Dendritic cell treated with granulocyte-macrophage colony-stimulating factor and Interleukin-4, amounts not matched to agents 40 ng/mL and 50 ng/mL, for 4 days (primary cell): ENCODE measurements at regions not wholly inside any gene's neighbourhood (a gene's known extent, or its start where the extent isn't known, plus 50 kb on each side); places are given as distances from the start of the nearest gene placed in this dataset.

Experiments used
- H3K27ac Mint-ChIP-seq: one replicate; pipeline ENCODE4 v1.8.0; 2022; ENCODE audit warnings: mild to moderate bottlenecking, mixed read lengths
- H3K27me3 Mint-ChIP-seq: one replicate; pipeline ENCODE4 v1.8.0; 2022; ENCODE audit warnings: mild to moderate bottlenecking, mixed read lengths
- H3K36me3 Mint-ChIP-seq: one replicate; pipeline ENCODE4 v1.8.0; 2022; ENCODE audit warnings: low read depth, mixed read lengths
- H3K4me1 Mint-ChIP-seq: one replicate; pipeline ENCODE4 v1.8.0; 2022; ENCODE audit warnings: low read depth, mixed read lengths
- H3K4me3 Mint-ChIP-seq: one replicate; pipeline ENCODE4 v1.8.0; 2022; ENCODE audit warnings: mild to moderate bottlenecking, moderate library complexity, mixed read lengths
- H3K9me3 Mint-ChIP-seq: one replicate; pipeline ENCODE4 v1.8.0; 2022; ENCODE audit warnings: mixed read lengths
- intact Hi-C: fragments of 100-400 bp; cut with micrococcal nuclease; formaldehyde crosslinking; loops from one replicate; pipeline ENCODE4 v1.15.0; 2022

DNA sequence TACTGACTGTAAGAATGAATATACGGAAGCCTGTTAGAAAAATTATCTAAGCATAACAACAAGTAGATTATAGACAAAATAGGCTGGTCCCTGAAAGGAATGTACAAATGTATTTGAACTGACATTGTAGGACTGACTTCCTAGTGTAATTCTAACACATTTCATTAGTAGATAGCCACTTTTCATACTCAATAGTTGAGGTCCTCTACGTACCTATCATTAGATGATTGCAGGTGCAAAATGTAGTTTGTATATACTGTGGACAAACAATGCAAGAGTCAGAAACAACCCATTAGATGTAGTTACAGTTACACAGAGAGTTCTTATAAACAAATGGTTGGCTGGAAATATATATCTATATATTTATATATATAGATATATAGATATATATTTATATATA lies 402.3 kb upstream of the SLITRK6 start:
- Mint-ChIP-seq H3K4me3 (no peak overlapping the region), H3K36me3 (no peaks in the 10 kb centered on the region), H3K27ac (no peak overlapping the region), H3K9me3 (no peaks in the 10 kb centered on the region), H3K4me1 (no peaks in the 10 kb centered on the region), H3K27me3 (no peaks in the 10 kb centered on the region)
- intact Hi-C loops, result no loop called here

DNA sequence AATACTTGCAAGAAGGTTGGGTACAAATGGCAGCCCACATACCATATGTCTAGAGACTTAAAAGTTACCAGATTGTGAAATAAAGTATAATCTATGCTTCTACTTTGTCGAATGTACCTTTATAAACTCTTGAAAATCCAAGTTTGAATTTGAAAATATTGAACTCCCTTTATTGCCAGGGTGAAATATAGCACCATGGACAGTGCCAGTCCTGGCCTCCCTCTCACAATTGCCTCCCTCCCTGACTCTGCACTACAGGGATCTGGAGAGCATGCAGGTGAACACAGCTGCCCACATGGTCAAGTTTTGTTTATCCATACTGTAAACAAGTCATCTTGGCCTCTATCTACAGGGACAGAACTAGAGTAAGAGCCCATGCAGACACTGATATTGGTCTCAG lies 394.1 kb upstream of the SLITRK6 start:
- H3K9me3 Mint-ChIP-seq, result peaks cover 24% of the 10 kb centered on the region
- H3K27me3 Mint-ChIP-seq, result no peaks in the 10 kb centered on the region
- no peak overlapping the region for H3K27ac Mint-ChIP-seq
- intact Hi-C loops, result no loop called here
- H3K4me3 Mint-ChIP-seq, result no peak overlapping the region
- no peaks in the 10 kb centered on the region for H3K4me1 Mint-ChIP-seq
- H3K36me3 Mint-ChIP-seq, result no peaks in the 10 kb centered on the region

- H3K27ac Mint-ChIP-seq, result no peak overlapping the region
- H3K27me3 Mint-ChIP-seq, result no peaks in the 10 kb centered on the region
- intact Hi-C loops, result no loop called here
- H3K9me3 Mint-ChIP-seq, result peaks cover 70% of the 10 kb centered on the region
- H3K36me3 Mint-ChIP-seq, result no peaks in the 10 kb centered on the region
- H3K4me1 Mint-ChIP-seq, result no peaks in the 10 kb centered on the region
- no peak overlapping the region for H3K4me3 Mint-ChIP-seq
These were observed 389.0 kb upstream of the SLITRK6 start for GRCh38 chr13:86188170-86188569.

DNA sequence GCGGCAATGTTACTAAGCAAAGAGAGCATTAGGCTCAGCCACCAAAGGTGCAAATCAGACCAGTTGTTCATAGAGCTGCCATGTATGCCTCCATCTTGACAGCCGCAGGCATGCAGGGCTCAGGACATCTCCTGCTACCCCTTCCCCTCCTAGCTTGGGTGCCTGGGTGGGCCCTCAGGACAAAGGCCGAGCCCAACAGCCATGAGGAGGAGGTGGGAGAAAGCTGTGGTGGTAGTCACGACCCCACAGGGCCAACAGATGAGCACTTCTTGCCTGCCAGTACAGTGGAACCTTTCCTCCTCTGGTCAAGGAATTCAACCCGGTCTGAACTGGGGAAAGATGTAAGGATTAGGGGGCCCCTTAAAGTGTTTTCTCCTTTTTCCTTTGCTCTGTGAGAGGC lies 386.4 kb upstream of the SLITRK6 start:
- Mint-ChIP-seq H3K27ac (no peak overlapping the region), H3K9me3 (peaks cover 85% of the 10 kb centered on the region), H3K4me1 (no peaks in the 10 kb centered on the region), H3K27me3 (no peaks in the 10 kb centered on the region), H3K4me3 (no peak overlapping the region), H3K36me3 (no peaks in the 10 kb centered on the region)
- intact Hi-C loops, result no loop called here

GRCh38 chr13:86185107-86185506 lies 385.9 kb upstream of the SLITRK6 start:
- Mint-ChIP-seq H3K4me1 (no peaks in the 10 kb centered on the region), H3K36me3 (no peaks in the 10 kb centered on the region), H3K4me3 (no peak overlapping the region), H3K27me3 (no peaks in the 10 kb centered on the region), H3K27ac (no peak overlapping the region), H3K9me3 (peaks cover 79% of the 10 kb centered on the region)
- intact Hi-C loops, result no loop called here

DNA sequence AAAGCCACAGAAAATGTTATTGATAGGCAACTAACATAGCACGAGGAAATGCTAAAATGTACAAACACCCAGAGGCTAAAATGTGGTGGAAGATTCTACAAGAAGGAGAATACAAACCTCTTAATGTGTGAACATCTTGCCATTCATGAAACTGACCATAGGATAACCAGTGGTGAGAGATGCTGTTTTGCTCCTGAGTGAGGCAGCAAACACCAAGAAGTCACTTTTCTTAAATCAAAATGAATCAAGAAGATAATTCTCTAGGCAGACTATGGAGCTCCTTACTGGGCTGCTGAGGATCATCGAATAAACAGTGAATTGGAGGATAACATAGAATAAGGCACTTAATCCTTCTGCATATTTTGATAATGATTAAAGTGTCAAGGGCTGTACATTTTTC lies 375.4 kb upstream of the SLITRK6 start:
- H3K4me1 Mint-ChIP-seq, result no peaks in the 10 kb centered on the region
- no peaks in the 10 kb centered on the region for H3K36me3 Mint-ChIP-seq
- H3K9me3 Mint-ChIP-seq, result peaks cover 8% of the 10 kb centered on the region
- H3K4me3 Mint-ChIP-seq, result no peak overlapping the region
- intact Hi-C loops, result no loop called here
- no peaks in the 10 kb centered on the region for H3K27me3 Mint-ChIP-seq
- H3K27ac Mint-ChIP-seq, result no peak overlapping the region

GRCh38 chr13:86172961-86173360 lies 373.7 kb upstream of the SLITRK6 start:
- intact Hi-C loops, result no loop called here
- Mint-ChIP-seq H3K36me3 (no peaks in the 10 kb centered on the region), H3K27me3 (no peaks in the 10 kb centered on the region), H3K4me3 (no peak overlapping the region), H3K4me1 (no peaks in the 10 kb centered on the region), H3K9me3 (peaks cover 8% of the 10 kb centered on the region), H3K27ac (no peak overlapping the region)

GRCh38 chr13:86161257-86161656 lies 362.0 kb upstream of the SLITRK6 start:
- Mint-ChIP-seq H3K9me3 (no peaks in the 10 kb centered on the region), H3K4me1 (no peaks in the 10 kb centered on the region), H3K36me3 (no peaks in the 10 kb centered on the region), H3K27ac (no peak overlapping the region), H3K4me3 (no peak overlapping the region), H3K27me3 (no peaks in the 10 kb centered on the region)
- intact Hi-C loops, result no loop called here

- H3K4me1 Mint-ChIP-seq, result no peaks in the 10 kb centered on the region
- H3K9me3 Mint-ChIP-seq, result peaks cover 14% of the 10 kb centered on the region
- intact Hi-C loops, result no loop called here
- H3K36me3 Mint-ChIP-seq, result no peaks in the 10 kb centered on the region
- H3K27me3 Mint-ChIP-seq, result no peaks in the 10 kb centered on the region
- H3K4me3 Mint-ChIP-seq, result no peak overlapping the region
- no peak overlapping the region for H3K27ac Mint-ChIP-seq
These were observed 356.5 kb upstream of the SLITRK6 start for GRCh38 chr13:86155756-86156155.

GRCh38 chr13:86142080-86142479 lies 342.9 kb upstream of the SLITRK6 start:
- H3K27ac Mint-ChIP-seq, result no peak overlapping the region
- H3K36me3 Mint-ChIP-seq, result no peaks in the 10 kb centered on the region
- intact Hi-C loops, result no loop called here
- H3K4me3 Mint-ChIP-seq, result no peak overlapping the region
- H3K4me1 Mint-ChIP-seq, result no peaks in the 10 kb centered on the region
- peaks cover 18% of the 10 kb centered on the region for H3K9me3 Mint-ChIP-seq
- H3K27me3 Mint-ChIP-seq, result no peaks in the 10 kb centered on the region

- no peak overlapping the region for H3K27ac Mint-ChIP-seq
- no peaks in the 10 kb centered on the region for H3K36me3 Mint-ChIP-seq
- H3K9me3 Mint-ChIP-seq, result no peaks in the 10 kb centered on the region
- H3K27me3 Mint-ChIP-seq, result no peaks in the 10 kb centered on the region
- H3K4me3 Mint-ChIP-seq, result no peak overlapping the region
- intact Hi-C loops, result no loop called here
- no peaks in the 10 kb centered on the region for H3K4me1 Mint-ChIP-seq
These were observed 336.6 kb upstream of the SLITRK6 start for GRCh38 chr13:86135856-86136255.

GRCh38 chr13:86121881-86122280 lies 322.7 kb upstream of the SLITRK6 start:
- Mint-ChIP-seq H3K36me3 (no peaks in the 10 kb centered on the region), H3K9me3 (peaks cover 41% of the 10 kb centered on the region), H3K27me3 (no peaks in the 10 kb centered on the region), H3K4me1 (no peaks in the 10 kb centered on the region), H3K4me3 (no peak overlapping the region), H3K27ac (no peak overlapping the region)
- intact Hi-C loops, result no loop called here

- Mint-ChIP-seq H3K27ac (no peak overlapping the region), H3K4me1 (no peaks in the 10 kb centered on the region), H3K4me3 (no peak overlapping the region), H3K9me3 (peaks cover 62% of the 10 kb centered on the region), H3K27me3 (no peaks in the 10 kb centered on the region), H3K36me3 (no peaks in the 10 kb centered on the region)
- intact Hi-C loops, result no loop called here
These were observed 309.9 kb upstream of the SLITRK6 start for GRCh38 chr13:86109107-86109506.

GRCh38 chr13:86108334-86108733 lies 309.1 kb upstream of the SLITRK6 start:
- no peak overlapping the region for H3K27ac Mint-ChIP-seq
- H3K4me1 Mint-ChIP-seq, result no peaks in the 10 kb centered on the region
- H3K4me3 Mint-ChIP-seq, result no peak overlapping the region
- no peaks in the 10 kb centered on the region for H3K36me3 Mint-ChIP-seq
- intact Hi-C loops, result no loop called here
- H3K9me3 Mint-ChIP-seq, result peaks cover 65% of the 10 kb centered on the region
- no peaks in the 10 kb centered on the region for H3K27me3 Mint-ChIP-seq

DNA sequence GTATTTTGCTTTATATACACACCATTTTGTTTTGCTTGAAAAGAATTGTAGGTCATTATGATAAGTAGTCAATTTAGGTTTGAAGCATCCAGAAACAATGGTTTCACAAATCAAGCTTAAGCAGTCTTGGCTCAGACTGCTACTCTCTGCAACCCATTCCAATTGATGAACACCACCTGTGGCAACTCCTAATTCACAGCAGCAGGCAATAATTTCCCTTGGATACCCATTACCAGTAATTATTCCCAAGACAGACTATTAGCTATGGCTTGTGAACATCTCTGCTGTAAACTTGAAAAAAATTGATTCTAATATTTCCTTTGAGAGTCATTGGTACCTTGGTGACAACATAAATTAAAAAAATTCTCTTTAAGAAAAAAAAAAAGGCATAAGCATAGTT lies 299.3 kb upstream of the SLITRK6 start:
- Mint-ChIP-seq H3K4me1 (no peaks in the 10 kb centered on the region), H3K36me3 (no peaks in the 10 kb centered on the region)
- intact Hi-C loops, result no loop called here

DNA sequence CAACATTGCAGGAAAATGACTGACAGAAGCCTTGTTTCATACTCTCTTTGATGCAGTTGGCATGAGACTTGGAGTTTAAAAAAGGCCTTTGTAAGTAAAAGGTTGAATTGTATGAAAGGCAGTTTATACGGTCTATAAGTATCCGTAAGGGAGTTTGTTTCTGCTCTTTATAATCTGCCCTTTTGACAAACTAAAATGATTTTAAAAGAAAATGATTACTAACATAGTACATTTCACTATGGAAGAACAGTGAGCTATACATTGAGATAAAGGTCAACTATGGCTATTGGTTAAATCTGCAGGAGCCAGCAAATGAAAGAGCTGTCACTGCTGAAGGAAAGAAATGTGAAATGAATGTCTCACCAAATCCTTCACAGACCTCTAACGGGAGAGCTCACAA lies 296.1 kb upstream of the SLITRK6 start:
- Mint-ChIP-seq H3K4me3 (no peak overlapping the region), H3K9me3 (no peaks in the 10 kb centered on the region), H3K27ac (no peak overlapping the region), H3K27me3 (no peaks in the 10 kb centered on the region), H3K36me3 (no peaks in the 10 kb centered on the region), H3K4me1 (no peaks in the 10 kb centered on the region)
- intact Hi-C loops, result no loop called here

More for the DNA sequence above, 299.3 kb upstream of the SLITRK6 start:
- peaks cover 8% of the 10 kb centered on the region for H3K9me3 Mint-ChIP-seq
- no peaks in the 10 kb centered on the region for H3K27me3 Mint-ChIP-seq
- no peak overlapping the region for H3K27ac Mint-ChIP-seq
- no peak overlapping the region for H3K4me3 Mint-ChIP-seq
